CD1c-positive myeloid dendritic cell (primary cell): ENCODE measurements at regions not wholly inside any gene's neighbourhood (a gene's known extent, or its start where the extent isn't known, plus 50 kb on each side); places are given as distances from the start of the nearest gene placed in this dataset.

Source experiments
- DNase-seq: peaks from one replicate; pipeline ENCODE4 v3.0.0-alpha.2; 2016; ENCODE audit errors: extremely low spot score

GRCh38 chr16:5906351-5906750 lies 808.8 kb upstream of the EEF2KMT start:
- DNase-seq = no peak

- DNase-seq = no peak
Observed at GRCh38 chr16:5905935-5906334, 808.3 kb upstream of the EEF2KMT start.

- no peak for DNase-seq
Observed at GRCh38 chr16:5903832-5904231, 806.2 kb upstream of the EEF2KMT start.

- DNase-seq = no peak
Observed at GRCh38 chr16:5903153-5903552, 805.6 kb upstream of the EEF2KMT start.

DNA sequence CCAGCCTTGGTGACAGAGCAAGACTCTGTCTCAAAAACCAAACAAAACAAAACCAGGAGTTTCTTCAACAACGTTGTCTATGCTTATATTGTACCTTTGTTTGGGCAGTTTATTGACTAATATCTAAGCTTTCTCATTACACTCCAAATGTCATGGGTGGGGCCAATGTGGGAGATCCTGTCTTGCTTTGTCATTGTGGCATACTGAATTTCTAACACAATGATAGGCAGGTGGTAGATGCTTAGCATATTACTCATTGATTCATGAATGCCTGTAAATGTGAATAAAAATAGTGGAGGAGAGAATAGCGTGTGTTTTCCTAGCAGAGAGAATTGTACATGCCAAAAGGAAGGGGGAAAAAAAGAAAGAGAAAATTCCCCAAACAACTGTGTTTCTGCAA lies 802.5 kb upstream of the EEF2KMT start:
- DNase-seq = no peak

DNA sequence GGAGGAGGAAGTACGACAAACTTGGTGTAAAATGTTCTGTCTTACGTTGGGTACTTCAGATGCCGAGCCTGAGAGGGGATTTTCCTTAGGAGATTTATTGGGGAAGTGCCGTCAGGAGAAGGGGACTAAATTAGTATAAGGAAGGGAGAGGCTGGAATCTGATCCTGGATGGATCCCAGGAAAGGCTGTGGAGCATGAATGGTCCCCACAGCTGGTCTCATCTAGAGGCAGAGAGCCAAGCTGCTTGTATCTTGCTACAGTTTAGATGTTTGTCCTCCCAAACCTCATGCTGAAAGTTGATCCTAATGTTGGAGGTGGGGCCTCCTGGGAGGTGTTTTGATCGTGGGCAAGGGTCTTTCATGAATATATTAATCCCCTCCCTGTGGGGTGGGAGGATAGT lies 798.4 kb upstream of the EEF2KMT start:
- DNase-seq = no peak

DNA sequence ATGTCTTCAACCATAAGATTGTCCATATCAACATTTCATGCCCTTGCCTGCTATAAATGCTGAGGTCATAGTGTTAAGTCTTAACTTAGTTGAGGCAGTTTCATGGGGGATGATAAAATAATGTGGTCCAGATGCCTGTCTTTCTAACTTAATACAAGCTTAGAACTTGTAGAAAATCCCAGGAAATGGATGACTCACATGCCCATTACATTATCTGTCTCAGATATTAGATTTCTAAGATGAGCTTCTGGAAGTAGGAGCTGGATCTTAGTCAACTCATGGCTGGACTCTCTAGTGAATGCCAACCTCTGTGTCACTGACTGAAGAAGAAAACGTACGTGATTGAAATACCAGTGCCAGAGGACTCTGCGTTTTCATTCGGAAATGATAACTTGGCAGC lies 797.5 kb upstream of the EEF2KMT start:
- DNase-seq = no peak

- no peak for DNase-seq
Observed at GRCh38 chr16:5891296-5891695, 793.7 kb upstream of the EEF2KMT start.

DNA sequence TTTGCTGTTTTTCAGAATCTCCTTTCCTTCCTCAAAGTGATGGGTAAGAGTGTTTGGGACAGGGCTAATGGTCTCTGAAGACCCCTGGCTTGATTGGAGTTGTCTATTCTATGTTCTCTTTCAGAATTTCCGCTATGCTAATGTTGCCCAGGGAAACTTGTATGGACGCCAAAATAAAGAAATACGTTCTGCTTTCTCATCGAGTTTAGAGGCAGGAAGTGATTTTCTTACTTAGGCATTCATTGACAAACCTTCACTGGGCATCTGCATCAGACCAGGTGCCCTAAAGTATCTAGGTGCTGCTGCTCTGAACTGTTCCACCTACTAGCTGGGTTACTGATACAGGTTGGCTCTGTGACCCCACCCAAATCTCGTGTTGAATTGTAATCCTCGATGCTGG lies 787.9 kb upstream of the EEF2KMT start:
- no peak for DNase-seq

GRCh38 chr16:5884996-5885395 lies 787.4 kb upstream of the EEF2KMT start:
- DNase-seq = no peak

DNA sequence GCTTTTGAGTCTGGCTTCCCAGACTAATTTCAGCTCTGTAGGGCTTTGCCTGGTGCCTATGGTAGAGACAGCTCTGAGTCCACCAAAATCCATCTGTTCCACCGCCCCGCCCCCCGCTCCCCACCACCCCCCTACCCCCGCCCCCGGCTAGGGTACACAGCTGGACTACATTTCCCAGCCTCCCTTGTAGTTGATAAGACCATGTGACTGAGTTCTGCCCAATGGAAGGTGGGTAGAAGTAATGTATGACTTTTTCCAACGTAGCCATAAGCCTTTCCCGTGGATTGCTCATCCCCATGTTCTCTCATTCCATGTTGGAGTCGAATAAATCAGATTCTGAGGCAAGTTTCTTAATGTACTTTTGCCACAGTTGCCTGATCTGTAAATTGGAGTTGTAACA lies 786.7 kb upstream of the EEF2KMT start:
- DNase-seq = no peak

GRCh38 chr16:5882087-5882640 lies 784.6 kb upstream of the EEF2KMT start:
- DNase-seq = no peak

- DNase-seq = no peak
Observed at GRCh38 chr16:5875416-5875815, 777.8 kb upstream of the EEF2KMT start.

GRCh38 chr16:5874899-5875298 lies 777.3 kb upstream of the EEF2KMT start:
- DNase-seq = no peak

- DNase-seq = no peak
Observed at GRCh38 chr16:5873221-5873620, 775.6 kb upstream of the EEF2KMT start.

DNA sequence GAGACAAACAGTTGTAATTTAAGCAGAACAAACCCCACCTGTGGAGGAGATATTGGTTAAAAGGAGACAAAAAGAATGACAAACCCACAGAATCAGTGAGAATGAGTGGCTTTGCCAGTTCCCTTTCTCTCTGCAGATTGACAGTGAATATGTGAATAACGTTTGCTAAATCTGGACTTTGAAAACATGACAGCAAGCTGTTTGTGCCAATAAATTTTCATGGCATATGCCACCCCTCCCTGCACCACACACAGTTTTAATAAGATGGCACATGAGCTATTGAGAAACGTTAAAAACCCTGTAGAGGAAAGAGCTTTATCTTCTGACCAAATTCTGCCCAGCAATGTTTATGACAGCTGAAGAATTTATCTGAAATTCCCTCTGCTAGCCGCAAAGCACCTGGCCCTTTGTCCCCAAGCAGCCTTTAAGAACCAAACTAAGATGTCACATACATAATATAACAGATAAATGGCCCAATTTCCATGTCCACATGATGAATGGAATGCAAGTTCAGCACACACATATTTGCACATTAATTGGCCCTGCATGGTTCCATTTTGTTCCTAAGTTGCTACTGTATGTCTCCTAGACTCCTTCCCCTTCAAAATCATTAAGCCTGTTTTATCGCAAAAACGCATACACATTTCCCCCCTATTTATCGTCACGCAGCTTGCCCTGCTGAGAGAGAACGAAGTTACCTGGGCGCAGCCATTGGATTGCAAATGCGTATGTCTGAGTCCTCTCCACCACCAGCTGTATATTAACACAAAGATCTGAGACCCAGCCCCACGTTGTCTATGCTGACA lies 773.5 kb upstream of the EEF2KMT start:
- no peak for DNase-seq

- DNase-seq = no peak
Observed at GRCh38 chr16:5867250-5867649, 769.7 kb upstream of the EEF2KMT start.

DNA sequence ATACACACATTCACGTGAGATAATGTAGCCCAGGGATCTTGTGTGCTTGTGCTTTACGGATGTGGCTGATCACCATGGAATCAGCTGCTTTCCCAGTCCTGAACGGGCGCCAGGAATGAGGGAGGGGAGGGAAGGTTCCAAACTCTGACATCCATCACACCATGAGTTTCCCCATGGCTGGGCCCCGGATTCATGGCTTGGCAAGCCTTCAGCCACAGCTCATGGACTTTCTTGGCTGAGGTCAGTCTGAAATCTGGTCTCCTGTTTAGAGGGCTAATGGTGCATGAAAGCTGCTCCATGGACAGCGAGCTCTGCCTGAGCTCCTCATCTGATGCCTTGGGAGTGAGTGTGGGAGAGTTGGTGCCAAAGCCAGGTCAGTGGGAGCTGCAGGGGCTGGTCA lies 767.6 kb upstream of the EEF2KMT start:
- no peak for DNase-seq

- no peak for DNase-seq
Observed at GRCh38 chr16:5863071-5863606, 765.5 kb upstream of the EEF2KMT start.

- DNase-seq = no peak
Observed at GRCh38 chr16:5862103-5862840, 764.7 kb upstream of the EEF2KMT start.

DNA sequence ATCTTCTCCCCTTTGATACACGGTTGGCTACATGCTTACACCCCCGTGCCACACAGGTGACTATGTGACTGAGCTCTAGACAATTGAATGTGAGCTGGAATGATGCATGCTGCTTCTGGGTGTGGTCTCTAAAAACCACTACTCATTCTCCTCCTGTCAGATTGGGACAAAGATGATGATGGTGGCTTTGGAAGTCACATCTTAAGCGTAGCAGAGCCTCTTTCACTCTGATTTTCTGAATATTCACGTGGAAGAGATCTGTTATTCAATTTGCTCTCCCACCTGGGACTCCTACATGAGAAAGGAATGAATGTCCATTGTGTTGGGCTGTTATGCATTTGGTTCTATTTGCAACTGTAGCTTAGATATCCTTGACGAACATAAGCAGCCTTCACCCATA lies 763.6 kb upstream of the EEF2KMT start:
- DNase-seq = no peak

- DNase-seq = no peak
Observed at GRCh38 chr16:5858180-5858579, 760.6 kb upstream of the EEF2KMT start.

- DNase-seq = no peak
Observed at GRCh38 chr16:5854027-5854426, 756.4 kb upstream of the EEF2KMT start.
